Neural progenitor cell (in vitro differentiated cells): ENCODE measurements at regions not wholly inside any gene's neighbourhood (a gene's known extent, or its start where the extent isn't known, plus 50 kb on each side); places are given as distances from the start of the nearest gene placed in this dataset.

Experiments used
- DNase-seq: peaks from one replicate; pipeline ENCODE4 v3.0.0-alpha.2; 2016; ENCODE audit warnings: low spot score
- H2AFZ ChIP-seq: fragments of 200-600 bp; sonication (generic); replicated peaks from 2 replicates; pipeline ENCODE4 v1.6.1; 2016; ENCODE audit warnings: antibody characterized with exemption
- H3F3A ChIP-seq: fragments of 200-600 bp; sonication (generic); 2 replicates; pipeline ENCODE4 v1.6.1; 2016; ENCODE audit warnings: antibody characterized with exemption, low read depth
- H3K27ac ChIP-seq: fragments of 200-600 bp; sonication (generic); 2 replicates; pipeline ENCODE4 v1.5.1; 2016; ENCODE audit warnings: mild to moderate bottlenecking
- H3K27me3 ChIP-seq: fragments of 200-600 bp; sonication (generic); 2 replicates; pipeline ENCODE4 v1.6.1; 2016; ENCODE audit warnings: mild to moderate bottlenecking, moderate library complexity
- H3K36me3 ChIP-seq: fragments of 200-600 bp; sonication (generic); 2 replicates; pipeline ENCODE4 v1.5.1; 2016
- H3K4me1 ChIP-seq: fragments of 200-600 bp; sonication (generic); 2 replicates; pipeline ENCODE4 v1.6.1; 2016; ENCODE audit warnings: mixed run types
- H3K4me2 ChIP-seq: fragments of 200-600 bp; sonication (generic); 2 replicates; pipeline ENCODE4 v1.6.1; 2016
- H3K4me3 ChIP-seq: fragments of 200-600 bp; sonication (generic); 2 replicates; pipeline ENCODE4 v1.5.1; 2016
- H3K79me2 ChIP-seq: fragments of 200-600 bp; sonication (generic); 2 replicates; pipeline ENCODE4 v1.6.1; 2016; ENCODE audit warnings: low read depth
- H3K9ac ChIP-seq: fragments of 200-600 bp; sonication (generic); 2 replicates; pipeline ENCODE4 v1.6.1; 2016
- H3K9me3 ChIP-seq: fragments of 200-600 bp; sonication (generic); 2 replicates; pipeline ENCODE4 v1.5.1; 2016; ENCODE audit warnings: low read depth
- H4K20me1 ChIP-seq: fragments of 200-600 bp; sonication (generic); 2 replicates; pipeline ENCODE4 v1.6.1; 2016; ENCODE audit warnings: low read depth
- H3K27ac Mint-ChIP-seq: 3 replicates; pipeline ENCODE4 v1.8.0; 2021; ENCODE audit warnings: mixed read lengths
- H3K27me3 Mint-ChIP-seq: 2 replicates; pipeline ENCODE4 v1.8.0; 2022; ENCODE audit warnings: low read depth, mild to moderate bottlenecking, inconsistent platforms, moderate library complexity, mixed read lengths; ENCODE audit not compliant: insufficient read depth
- H3K36me3 Mint-ChIP-seq: 3 replicates; pipeline ENCODE4 v1.8.0; 2021; ENCODE audit warnings: mixed read lengths
- H3K4me1 Mint-ChIP-seq: 3 replicates; pipeline ENCODE4 v1.8.0; 2021; ENCODE audit warnings: mixed read lengths
- H3K4me3 Mint-ChIP-seq: 3 replicates; pipeline ENCODE4 v1.8.0; 2021; ENCODE audit warnings: mild to moderate bottlenecking, moderate library complexity, mixed read lengths
- H3K9me3 Mint-ChIP-seq: 3 replicates; pipeline ENCODE4 v1.8.0; 2020; ENCODE audit warnings: mixed read lengths
- CTCF ChIP-seq: fragments of 200-600 bp; sonication (generic); IDR thresholded peaks from 2 replicates; pipeline ENCODE4 v1.5.1; 2017; ENCODE audit warnings: antibody characterized with exemption, mild to moderate bottlenecking
- EZH2 ChIP-seq: fragments of 200-600 bp; sonication (generic); IDR thresholded peaks from 2 replicates; pipeline ENCODE4 v1.6.1; 2017; ENCODE audit warnings: antibody characterized with exemption, mild to moderate bottlenecking, moderate library complexity
- EZH2phosphoT487 ChIP-seq: fragments of 200-600 bp; sonication (generic); IDR thresholded peaks from 2 replicates; pipeline ENCODE4 v1.6.1; 2017; ENCODE audit warnings: antibody characterized with exemption

- Histone ChIP-seq H3K4me1 (no peaks in the 10 kb centered on the region), H3K9me3 (peaks cover 14% of the 10 kb centered on the region), H3K4me3 (no peak overlapping the region), H3K36me3 (no peaks in the 10 kb centered on the region), H3K4me2 (no peak overlapping the region), H3K9ac (no peak overlapping the region), H3F3A (no peaks in the 10 kb centered on the region), H3K27me3 (no peaks in the 10 kb centered on the region), H2AFZ (no peak overlapping the region), H4K20me1 (no peaks in the 10 kb centered on the region), H3K27ac (no peak overlapping the region), H3K79me2 (no peaks in the 10 kb centered on the region)
- Mint-ChIP-seq H3K9me3 (peaks cover 3% of the 10 kb centered on the region), H3K36me3 (no peaks in the 10 kb centered on the region), H3K4me3 (no peak overlapping the region), H3K27me3 (no peaks in the 10 kb centered on the region), H3K27ac (peak overlapping the region; percentile 12), H3K4me1 (no peaks in the 10 kb centered on the region)
- no peak for TF ChIP-seq CTCF
- no peak for TF ChIP-seq EZH2phosphoT487
- no peak for TF ChIP-seq EZH2
- no peak for DNase-seq
Observed at GRCh38 chr1:96157101-96157500, 564.5 kb upstream of the PTBP2 start.

GRCh38 chr1:96159379-96159778 lies 562.2 kb upstream of the PTBP2 start:
- Histone ChIP-seq H3K4me2 (no peak overlapping the region), H3F3A (no peaks in the 10 kb centered on the region), H3K36me3 (no peaks in the 10 kb centered on the region), H3K9me3 (peaks cover 14% of the 10 kb centered on the region), H2AFZ (no peak overlapping the region), H3K79me2 (no peaks in the 10 kb centered on the region), H3K4me1 (no peaks in the 10 kb centered on the region), H3K4me3 (no peak overlapping the region), H4K20me1 (no peaks in the 10 kb centered on the region), H3K9ac (no peak overlapping the region), H3K27ac (no peak overlapping the region), H3K27me3 (no peaks in the 10 kb centered on the region)
- H3K36me3 Mint-ChIP-seq: no peaks in the 10 kb centered on the region
- no peaks in the 10 kb centered on the region for H3K27me3 Mint-ChIP-seq
- H3K27ac Mint-ChIP-seq: no peak overlapping the region
- H3K4me3 Mint-ChIP-seq: no peak overlapping the region
- no peak for TF ChIP-seq EZH2
- TF ChIP-seq EZH2phosphoT487: no peak
- no peak for TF ChIP-seq CTCF
- H3K9me3 Mint-ChIP-seq: no peaks in the 10 kb centered on the region
- no peak for DNase-seq
- H3K4me1 Mint-ChIP-seq: no peaks in the 10 kb centered on the region

- no peak overlapping the region for H2AFZ ChIP-seq
- Mint-ChIP-seq H3K4me3 (no peak overlapping the region), H3K36me3 (no peaks in the 10 kb centered on the region), H3K9me3 (peaks cover 3% of the 10 kb centered on the region), H3K27ac (no peak overlapping the region), H3K4me1 (no peaks in the 10 kb centered on the region), H3K27me3 (no peaks in the 10 kb centered on the region)
- H3K79me2 ChIP-seq: no peaks in the 10 kb centered on the region
- H3K4me3 ChIP-seq: no peak overlapping the region
- H4K20me1 ChIP-seq: no peaks in the 10 kb centered on the region
- H3K9me3 ChIP-seq: no peaks in the 10 kb centered on the region
- no peaks in the 10 kb centered on the region for H3F3A ChIP-seq
- no peaks in the 10 kb centered on the region for H3K4me1 ChIP-seq
- H3K27me3 ChIP-seq: no peaks in the 10 kb centered on the region
- TF ChIP-seq CTCF: no peak
- no peak for TF ChIP-seq EZH2
- H3K27ac ChIP-seq: no peak overlapping the region
- H3K9ac ChIP-seq: no peak overlapping the region
- no peak for DNase-seq
- H3K36me3 ChIP-seq: no peaks in the 10 kb centered on the region
- no peak overlapping the region for H3K4me2 ChIP-seq
Observed at GRCh38 chr1:96164053-96164452, 557.5 kb upstream of the PTBP2 start.

DNA sequence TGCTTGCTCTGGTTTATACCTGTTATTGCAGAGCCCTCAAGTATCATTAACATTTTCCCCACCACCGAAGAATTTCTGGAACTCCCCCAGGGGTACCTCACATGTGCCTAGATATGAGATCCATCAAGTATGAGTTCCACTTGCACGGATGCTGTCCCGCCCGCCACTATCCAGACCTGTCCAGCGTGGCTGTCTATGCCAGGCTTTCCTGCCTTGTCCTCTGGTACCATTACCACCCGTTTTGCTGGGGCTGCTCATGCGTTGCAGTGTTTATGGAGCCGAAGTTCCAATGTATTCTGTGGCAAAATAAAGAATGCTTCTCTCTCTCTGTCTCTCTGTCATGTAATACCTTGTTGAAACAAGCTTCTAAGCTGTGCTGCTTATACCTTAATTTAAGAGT lies 543.5 kb upstream of the PTBP2 start:
- H3K27me3 ChIP-seq: no peaks in the 10 kb centered on the region
- H3K4me3 ChIP-seq: no peak overlapping the region
- no peak overlapping the region for H3K9ac ChIP-seq
- Mint-ChIP-seq H3K9me3 (no peaks in the 10 kb centered on the region), H3K4me1 (no peaks in the 10 kb centered on the region), H3K36me3 (no peaks in the 10 kb centered on the region), H3K27me3 (no peaks in the 10 kb centered on the region), H3K27ac (no peak overlapping the region), H3K4me3 (no peak overlapping the region)
- H3K79me2 ChIP-seq: no peaks in the 10 kb centered on the region
- no peaks in the 10 kb centered on the region for H4K20me1 ChIP-seq
- TF ChIP-seq CTCF (no peak), EZH2 (no peak), EZH2phosphoT487 (no peak)
- no peak for DNase-seq
- H3F3A ChIP-seq: no peaks in the 10 kb centered on the region
- H3K27ac ChIP-seq: no peak overlapping the region
- no peaks in the 10 kb centered on the region for H3K4me1 ChIP-seq
- no peak overlapping the region for H2AFZ ChIP-seq
- H3K9me3 ChIP-seq: no peaks in the 10 kb centered on the region
- no peaks in the 10 kb centered on the region for H3K36me3 ChIP-seq
- H3K4me2 ChIP-seq: no peak overlapping the region
